H9 (cell line): ENCODE measurements at regions not wholly inside any gene's neighbourhood (a gene's known extent, or its start where the extent isn't known, plus 50 kb on each side); places are given as distances from the start of the nearest gene placed in this dataset.

Experiments used
- DNase-seq: peaks from one replicate; pipeline ENCODE4 v3.0.0-alpha.2; 2017
- H2AFZ ChIP-seq: one replicate; pipeline ENCODE4 v1.6.1; 2013; ENCODE audit warnings: mild to moderate bottlenecking, low read length, control low read depth, moderate library complexity
- H2AK5ac ChIP-seq: 2 replicates; pipeline ENCODE4 v1.6.1; 2013; ENCODE audit warnings: low read length, control low read depth, mixed read lengths; ENCODE audit not compliant: insufficient read length
- H2BK120ac ChIP-seq: one replicate; pipeline ENCODE4 v1.6.1; 2013; ENCODE audit warnings: low read depth, mild to moderate bottlenecking, low read length, control low read depth, inconsistent platforms; ENCODE audit not compliant: poor library complexity, severe bottlenecking
- H2BK12ac ChIP-seq: 2 replicates; pipeline ENCODE4 v1.6.1; 2013; ENCODE audit warnings: low read length, control low read depth, mixed read lengths, low read depth; ENCODE audit not compliant: insufficient read length
- H2BK15ac ChIP-seq: 2 replicates; pipeline ENCODE4 v1.6.1; 2013; ENCODE audit warnings: low read depth, low read length, control low read depth
- H2BK20ac ChIP-seq: one replicate; pipeline ENCODE4 v1.6.1; 2013; ENCODE audit warnings: low read depth, mild to moderate bottlenecking, low read length, control low read depth, inconsistent platforms; ENCODE audit not compliant: poor library complexity, severe bottlenecking
- H2BK5ac ChIP-seq: 2 replicates; pipeline ENCODE4 v1.6.1; 2013; ENCODE audit warnings: low read length, control low read depth, mixed read lengths; ENCODE audit not compliant: insufficient read length
- H3K14ac ChIP-seq: 2 replicates; pipeline ENCODE4 v1.6.1; 2013; ENCODE audit warnings: low read length, control low read depth; ENCODE audit not compliant: insufficient read depth
- H3K18ac ChIP-seq: 2 replicates; pipeline ENCODE4 v1.6.1; 2013; ENCODE audit warnings: low read depth, mild to moderate bottlenecking, mixed read lengths, low read length, control low read depth; ENCODE audit not compliant: insufficient read length
- H3K23ac ChIP-seq: 2 replicates; pipeline ENCODE4 v1.6.1; 2013; ENCODE audit warnings: low read length, control low read depth, mixed read lengths, low read depth; ENCODE audit not compliant: insufficient read length
- H3K23me2 ChIP-seq: 2 replicates; pipeline ENCODE4 v1.6.1; 2013; ENCODE audit warnings: low read depth, mild to moderate bottlenecking, mixed read lengths, low read length, control low read depth; ENCODE audit not compliant: insufficient read length, poor library complexity, severe bottlenecking
- H3K27ac ChIP-seq: 2 replicates; pipeline ENCODE4 v1.5.1; 2013; ENCODE audit warnings: low read length, control low read depth, mixed read lengths, low read depth; ENCODE audit not compliant: insufficient read length
- H3K27me3 ChIP-seq: 2 replicates; pipeline ENCODE4 v1.6.1; 2013; ENCODE audit warnings: low read length, control low read depth, inconsistent platforms; ENCODE audit not compliant: insufficient read depth
- H3K4ac ChIP-seq: 2 replicates; pipeline ENCODE4 v1.6.1; 2013; ENCODE audit warnings: low read depth, mild to moderate bottlenecking, control low read depth, inconsistent platforms, low read length, moderate library complexity
- H3K4me1 ChIP-seq: 2 replicates; pipeline ENCODE4 v1.6.1; 2013; ENCODE audit warnings: low read length, control low read depth, inconsistent platforms; ENCODE audit not compliant: insufficient read depth
- H3K4me2 ChIP-seq: 2 replicates; pipeline ENCODE4 v1.6.1; 2013; ENCODE audit warnings: low read length, control low read depth, mixed read lengths; ENCODE audit not compliant: insufficient read length, insufficient read depth
- H3K56ac ChIP-seq: 2 replicates; pipeline ENCODE4 v1.6.1; 2013; ENCODE audit warnings: low read depth, mild to moderate bottlenecking, mixed read lengths, low read length, control low read depth; ENCODE audit not compliant: insufficient read length
- H3K79me1 ChIP-seq: 2 replicates; pipeline ENCODE4 v1.6.1; 2013; ENCODE audit warnings: low read depth, mild to moderate bottlenecking, moderate library complexity, low read length, control low read depth, inconsistent platforms; ENCODE audit not compliant: insufficient read depth, poor library complexity, severe bottlenecking
- H3K79me2 ChIP-seq: 2 replicates; pipeline ENCODE4 v1.6.1; 2013; ENCODE audit warnings: low read length, control low read depth, inconsistent platforms; ENCODE audit not compliant: insufficient read depth
- H3K9ac ChIP-seq: 2 replicates; pipeline ENCODE4 v1.6.1; 2013; ENCODE audit warnings: low read length, control low read depth, mixed read lengths; ENCODE audit not compliant: insufficient read length; ENCODE audit errors: extremely low read depth
- H3K9me3 ChIP-seq: one replicate; pipeline ENCODE4 v1.6.1; 2013; ENCODE audit warnings: low read depth, low read length, inconsistent platforms; ENCODE audit not compliant: control insufficient read depth
- H3T11ph ChIP-seq: one replicate; pipeline ENCODE4 v1.6.1; 2013; ENCODE audit warnings: mild to moderate bottlenecking, low read length, control low read depth, inconsistent platforms
- H4K20me1 ChIP-seq: one replicate; pipeline ENCODE4 v1.6.1; 2013; ENCODE audit not compliant: control insufficient read depth, insufficient read length, insufficient read depth
- H4K5ac ChIP-seq: 2 replicates; pipeline ENCODE4 v1.6.1; 2013; ENCODE audit warnings: low read depth, mild to moderate bottlenecking, mixed read lengths, low read length, control low read depth; ENCODE audit not compliant: insufficient read length
- H4K8ac ChIP-seq: replicated peaks from 2 replicates; pipeline ENCODE4 v1.6.1; 2013; ENCODE audit warnings: low read length, control low read depth, mixed read lengths, low read depth; ENCODE audit not compliant: insufficient read length
- H4K91ac ChIP-seq: 2 replicates; pipeline ENCODE4 v1.6.1; 2013; ENCODE audit warnings: low read depth, mild to moderate bottlenecking, moderate library complexity, mixed read lengths, low read length, control low read depth; ENCODE audit not compliant: insufficient read length
- H3K27ac Mint-ChIP-seq, 3 experiments: 2 replicates in 2 of 3; 3 replicates in 1 of 3; pipeline ENCODE4 v1.8.0; 2020 to 2021; ENCODE audit warnings: mixed read lengths in 3 of 3, mild to moderate bottlenecking in 1 of 3, moderate library complexity in 1 of 3
- H3K27me3 Mint-ChIP-seq: 2 replicates; pipeline ENCODE4 v1.8.0; 2021; ENCODE audit warnings: low read depth, mild to moderate bottlenecking, moderate library complexity, mixed read lengths
- H3K36me3 Mint-ChIP-seq, 3 experiments: 2 replicates in 2 of 3; 3 replicates in 1 of 3; pipeline ENCODE4 v1.8.0; 2020 to 2021; ENCODE audit warnings: low read depth in 3 of 3, mixed read lengths in 3 of 3; ENCODE audit not compliant: insufficient read depth in 1 of 3
- H3K4me1 Mint-ChIP-seq, 2 experiments: 2 replicates each; pipeline ENCODE4 v1.8.0; 2020; ENCODE audit warnings: mixed read lengths in 2 of 2
- H3K4me3 Mint-ChIP-seq, 2 experiments: 2 replicates in 1 of 2; 3 replicates in 1 of 2; pipeline ENCODE4 v1.8.0; 2020 to 2021; ENCODE audit warnings: mild to moderate bottlenecking in 2 of 2, mixed read lengths in 2 of 2, moderate library complexity in 1 of 2
- H3K9me3 Mint-ChIP-seq, 2 experiments: 2 replicates in 1 of 2; 3 replicates in 1 of 2; pipeline ENCODE4 v1.8.0; 2020; ENCODE audit warnings: mild to moderate bottlenecking in 2 of 2, mixed read lengths in 2 of 2, moderate library complexity in 1 of 2
- WGBS: extraction: QIAGEN DNeasy Blood & Tissue Kit; methylation state at CpG from one replicate; pipeline ENCODE4 v1.1.7; 2013; ENCODE audit warnings: missing lambda C conversion rate, low lambda C conversion rate, mixed read lengths; ENCODE audit not compliant: insufficient read length; ENCODE audit errors: extremely low coverage; 5-methylcytosine and 5-hydroxymethylcytosine counted together
- TF ChIP-seq, protein P1 (sequence below): fragments of 200-600 bp; sonication (generic); conservative IDR thresholded peaks from 3 replicates; pipeline ENCODE4 v1.8.0; 2021; ENCODE audit warnings: antibody characterized with exemption, mild to moderate bottlenecking

DNA sequence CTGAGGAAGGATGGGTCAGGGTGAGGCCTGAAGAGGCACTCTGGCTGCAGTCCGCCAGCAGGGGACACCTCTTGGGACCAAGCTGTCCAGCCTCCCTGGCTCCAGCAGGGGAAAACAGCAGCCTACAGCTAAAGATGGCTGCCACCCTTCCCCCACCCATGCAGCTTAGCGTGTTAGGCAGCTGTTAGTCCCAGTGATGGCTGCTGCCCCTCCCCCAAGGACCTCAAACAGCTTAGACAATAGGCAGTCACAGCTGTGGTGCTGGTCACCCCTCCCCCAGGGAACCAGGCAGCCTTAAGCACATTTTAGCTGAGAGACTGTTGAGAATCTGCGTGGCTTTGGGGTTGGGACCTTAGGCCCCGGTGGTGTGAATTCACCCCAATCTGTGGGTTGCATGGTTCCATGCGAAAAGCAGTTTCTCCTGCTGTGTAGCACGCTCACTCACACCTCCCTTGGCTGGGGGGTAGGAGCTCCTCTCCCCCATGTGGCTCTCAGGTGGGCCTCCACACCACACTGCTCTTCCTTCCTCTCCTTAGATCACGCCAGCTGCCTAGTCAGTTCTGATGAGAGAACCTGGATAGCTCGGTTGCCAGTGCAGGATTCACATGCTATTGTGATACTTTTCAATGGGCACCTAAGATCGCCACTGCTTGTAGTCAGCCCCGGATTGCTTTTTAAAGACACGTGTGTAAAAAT, 140.5 kb upstream of the CADPS start:
- H3K9ac ChIP-seq = no peak overlapping the region
- no peaks in the 10 kb centered on the region for H3K79me2 ChIP-seq
- H4K5ac ChIP-seq = peak overlapping the region; percentile 84
- H3K9me3 Mint-ChIP-seq = peaks cover 0 to 3% of the 10 kb centered on the region in 2 experiments; a peak in 3 of 5 replicates
- H3K4me2 ChIP-seq = peak overlapping the region; percentile 3
- H3K56ac ChIP-seq = no peak overlapping the region
- no peaks in the 10 kb centered on the region for H3K9me3 ChIP-seq
- H2AK5ac ChIP-seq = no peak overlapping the region
- peak overlapping the region; percentile 92 to 97 (median 92) for H3K27ac Mint-ChIP-seq
- H3K18ac ChIP-seq = peak overlapping the region; percentile 93
- TF ChIP-seq, protein P1, sequence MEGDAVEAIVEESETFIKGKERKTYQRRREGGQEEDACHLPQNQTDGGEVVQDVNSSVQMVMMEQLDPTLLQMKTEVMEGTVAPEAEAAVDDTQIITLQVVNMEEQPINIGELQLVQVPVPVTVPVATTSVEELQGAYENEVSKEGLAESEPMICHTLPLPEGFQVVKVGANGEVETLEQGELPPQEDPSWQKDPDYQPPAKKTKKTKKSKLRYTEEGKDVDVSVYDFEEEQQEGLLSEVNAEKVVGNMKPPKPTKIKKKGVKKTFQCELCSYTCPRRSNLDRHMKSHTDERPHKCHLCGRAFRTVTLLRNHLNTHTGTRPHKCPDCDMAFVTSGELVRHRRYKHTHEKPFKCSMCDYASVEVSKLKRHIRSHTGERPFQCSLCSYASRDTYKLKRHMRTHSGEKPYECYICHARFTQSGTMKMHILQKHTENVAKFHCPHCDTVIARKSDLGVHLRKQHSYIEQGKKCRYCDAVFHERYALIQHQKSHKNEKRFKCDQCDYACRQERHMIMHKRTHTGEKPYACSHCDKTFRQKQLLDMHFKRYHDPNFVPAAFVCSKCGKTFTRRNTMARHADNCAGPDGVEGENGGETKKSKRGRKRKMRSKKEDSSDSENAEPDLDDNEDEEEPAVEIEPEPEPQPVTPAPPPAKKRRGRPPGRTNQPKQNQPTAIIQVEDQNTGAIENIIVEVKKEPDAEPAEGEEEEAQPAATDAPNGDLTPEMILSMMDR = peak; percentile 54
- no peaks in the 10 kb centered on the region for H3K79me1 ChIP-seq
- H3K4me1 Mint-ChIP-seq = peaks cover 33 to 46% of the 10 kb centered on the region in 2 experiments
- H2BK20ac ChIP-seq = no peak overlapping the region
- H2BK12ac ChIP-seq = no peak overlapping the region
- H4K8ac ChIP-seq = peak overlapping the region; percentile 20
- peak overlapping the region; percentile 79 for H3K14ac ChIP-seq
- H4K20me1 ChIP-seq = no peaks in the 10 kb centered on the region
- H3K23me2 ChIP-seq = no peaks in the 10 kb centered on the region
- no peaks in the 10 kb centered on the region; the same call in 1 of the 2 replicates for H3K27me3 Mint-ChIP-seq
- H2BK15ac ChIP-seq = no peak overlapping the region
- no peak overlapping the region for H4K91ac ChIP-seq
- H3K36me3 Mint-ChIP-seq = peaks cover 4 to 11% (median 7%) of the 10 kb centered on the region in 3 experiments; a peak in 6 of 7 replicates
- no CpG with 5 or more reads among the region's 11 CpGs for WGBS
- H3K27ac ChIP-seq = no peak overlapping the region
- no peaks in the 10 kb centered on the region for H3K27me3 ChIP-seq
- H2BK5ac ChIP-seq = peak overlapping the region; percentile 68
- peak; percentile 92 for DNase-seq
- no peak overlapping the region for H3K4me3 Mint-ChIP-seq
- H2BK120ac ChIP-seq = no peak overlapping the region
- H3T11ph ChIP-seq = peak overlapping the region; percentile 7
- no peak overlapping the region for H3K4ac ChIP-seq
- peaks cover 6% of the 10 kb centered on the region for H3K4me1 ChIP-seq
- no peak overlapping the region for H2AFZ ChIP-seq
- no peak overlapping the region for H3K23ac ChIP-seq
